ENCODE measurements at regions not wholly inside any gene's neighbourhood (a gene's known extent, or its start where the extent isn't known, plus 50 kb on each side); places are given as distances from the start of the nearest gene placed in this dataset.

- no peak for TF ChIP-seq POLR2AphosphoS5 (IDR thresholded peaks at IDR 0.05; ENCODE audit: low read depth, low read length)
- no peak for TF ChIP-seq POLR2A (IDR thresholded peaks at IDR 0.05; ENCODE audit: low read depth, low read length)
These were observed 258.5 kb downstream of the AGTPBP1 start for GRCh38 chr9:85483208-85483607.
